Stomach (tissue), 4 donors: ENCODE measurements at regions not wholly inside any gene's neighbourhood (a gene's known extent, or its start where the extent isn't known, plus 50 kb on each side); places are given as distances from the start of the nearest gene placed in this dataset.

ENCODE experiments used
- EP300 ChIP-seq: sonication (generic); formaldehyde crosslinking; IDR thresholded peaks from one replicate; pipeline ENCODE4 v1.6.1; 2017; ENCODE audit warnings: antibody characterized with exemption
- POLR2A ChIP-seq, 4 donors: fragments of 450-650 bp; IDR thresholded peaks; one replicate each; pipeline ENCODE4 v1.6.1; 2016; ENCODE audit warnings: antibody characterized with exemption in 4 of 4, control low read depth in 2 of 4, mild to moderate bottlenecking in 1 of 4, moderate library complexity in 1 of 4
- POLR2AphosphoS5 ChIP-seq, 3 donors: sonication (generic); formaldehyde crosslinking; IDR thresholded peaks; one replicate each; pipeline ENCODE4 v1.6.1; 2016; ENCODE audit warnings: antibody characterized with exemption in 3 of 3
- TF ChIP-seq, protein P1 (sequence below), 7 experiments: fragments of 450-650 bp in 4 of 7; fragments of 200-600 bp in 3 of 7; sonication (generic) in 3 of 7; IDR thresholded peaks; one replicate each; pipeline ENCODE4 v1.5.1; 2016 to 2019; ENCODE audit warnings: antibody characterized with exemption in 7 of 7, control low read depth in 2 of 7, mild to moderate bottlenecking in 1 of 7

DNA sequence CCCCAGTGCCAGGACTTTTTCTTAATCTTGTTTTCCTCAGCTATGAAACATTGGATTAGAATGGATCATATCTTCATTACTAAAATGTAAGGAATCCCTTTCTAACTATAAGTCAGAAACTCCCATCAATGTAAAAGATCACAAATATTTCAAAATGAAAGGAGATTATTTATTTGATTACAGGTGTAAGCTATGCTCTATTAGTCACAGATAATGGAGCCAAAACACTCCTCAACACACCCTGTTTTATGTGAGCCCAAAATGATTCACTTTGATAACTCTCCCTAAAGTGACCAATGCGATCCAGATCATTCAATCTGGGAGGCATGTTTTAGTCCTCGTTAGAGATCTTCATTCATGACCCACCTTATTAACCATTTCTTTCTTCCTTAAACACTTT lies 566.7 kb upstream of the TENM3 start:
- no peak for TF ChIP-seq POLR2A (IDR thresholded peaks at IDR 0.05)
- TF ChIP-seq POLR2AphosphoS5 (IDR thresholded peaks at IDR 0.05) = no peak
- TF ChIP-seq, protein P1, sequence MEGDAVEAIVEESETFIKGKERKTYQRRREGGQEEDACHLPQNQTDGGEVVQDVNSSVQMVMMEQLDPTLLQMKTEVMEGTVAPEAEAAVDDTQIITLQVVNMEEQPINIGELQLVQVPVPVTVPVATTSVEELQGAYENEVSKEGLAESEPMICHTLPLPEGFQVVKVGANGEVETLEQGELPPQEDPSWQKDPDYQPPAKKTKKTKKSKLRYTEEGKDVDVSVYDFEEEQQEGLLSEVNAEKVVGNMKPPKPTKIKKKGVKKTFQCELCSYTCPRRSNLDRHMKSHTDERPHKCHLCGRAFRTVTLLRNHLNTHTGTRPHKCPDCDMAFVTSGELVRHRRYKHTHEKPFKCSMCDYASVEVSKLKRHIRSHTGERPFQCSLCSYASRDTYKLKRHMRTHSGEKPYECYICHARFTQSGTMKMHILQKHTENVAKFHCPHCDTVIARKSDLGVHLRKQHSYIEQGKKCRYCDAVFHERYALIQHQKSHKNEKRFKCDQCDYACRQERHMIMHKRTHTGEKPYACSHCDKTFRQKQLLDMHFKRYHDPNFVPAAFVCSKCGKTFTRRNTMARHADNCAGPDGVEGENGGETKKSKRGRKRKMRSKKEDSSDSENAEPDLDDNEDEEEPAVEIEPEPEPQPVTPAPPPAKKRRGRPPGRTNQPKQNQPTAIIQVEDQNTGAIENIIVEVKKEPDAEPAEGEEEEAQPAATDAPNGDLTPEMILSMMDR (IDR thresholded peaks at IDR 0.05) = no peak
- no peak for TF ChIP-seq EP300
